ENCODE measurements at regions not wholly inside any gene's neighbourhood (a gene's known extent, or its start where the extent isn't known, plus 50 kb on each side); places are given as distances from the start of the nearest gene placed in this dataset.

DNA sequence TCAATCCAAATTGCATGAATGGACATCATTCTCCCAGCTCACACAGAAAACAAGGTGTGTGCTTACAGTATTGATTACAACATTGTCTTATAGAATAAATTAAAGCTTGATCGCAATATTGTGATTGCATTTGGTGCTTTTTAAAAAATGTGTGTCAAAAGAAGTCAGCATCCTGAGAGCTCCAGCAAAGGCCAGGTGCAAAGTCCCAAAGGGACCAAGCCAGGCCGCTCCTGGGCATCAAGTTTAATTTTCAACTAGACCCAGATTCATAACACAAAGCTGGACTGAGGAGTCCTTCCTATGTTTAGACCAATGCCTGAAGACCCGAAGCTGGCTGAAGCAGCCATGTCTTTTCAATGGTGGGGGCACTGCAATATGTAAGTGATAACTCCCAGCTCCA lies 295.6 kb downstream of the IRX2 start:
- H3K9ac ChIP-seq (ENCODE audit: low read depth, low read length, poor library complexity, severe bottlenecking): no peak overlapping the region
- no peaks in the 10 kb centered on the region for H3K36me3 ChIP-seq (ENCODE audit: insufficient read depth, low read length)
- no peaks in the 10 kb centered on the region for H3K79me2 ChIP-seq (ENCODE audit: insufficient read depth, low read length)
- H3F3A ChIP-seq (ENCODE audit: low read depth): no peaks in the 10 kb centered on the region
- no peaks in the 10 kb centered on the region for H4K20me1 ChIP-seq (ENCODE audit: insufficient read depth, low read length, poor library complexity, severe bottlenecking)
- H3K9me2 ChIP-seq (replicated peaks; ENCODE audit: low read depth, low read length): no peaks in the 10 kb centered on the region
- TF ChIP-seq, protein P1, sequence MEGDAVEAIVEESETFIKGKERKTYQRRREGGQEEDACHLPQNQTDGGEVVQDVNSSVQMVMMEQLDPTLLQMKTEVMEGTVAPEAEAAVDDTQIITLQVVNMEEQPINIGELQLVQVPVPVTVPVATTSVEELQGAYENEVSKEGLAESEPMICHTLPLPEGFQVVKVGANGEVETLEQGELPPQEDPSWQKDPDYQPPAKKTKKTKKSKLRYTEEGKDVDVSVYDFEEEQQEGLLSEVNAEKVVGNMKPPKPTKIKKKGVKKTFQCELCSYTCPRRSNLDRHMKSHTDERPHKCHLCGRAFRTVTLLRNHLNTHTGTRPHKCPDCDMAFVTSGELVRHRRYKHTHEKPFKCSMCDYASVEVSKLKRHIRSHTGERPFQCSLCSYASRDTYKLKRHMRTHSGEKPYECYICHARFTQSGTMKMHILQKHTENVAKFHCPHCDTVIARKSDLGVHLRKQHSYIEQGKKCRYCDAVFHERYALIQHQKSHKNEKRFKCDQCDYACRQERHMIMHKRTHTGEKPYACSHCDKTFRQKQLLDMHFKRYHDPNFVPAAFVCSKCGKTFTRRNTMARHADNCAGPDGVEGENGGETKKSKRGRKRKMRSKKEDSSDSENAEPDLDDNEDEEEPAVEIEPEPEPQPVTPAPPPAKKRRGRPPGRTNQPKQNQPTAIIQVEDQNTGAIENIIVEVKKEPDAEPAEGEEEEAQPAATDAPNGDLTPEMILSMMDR (conservative IDR thresholded peaks at IDR 0.05; ENCODE audit: low read length): no peak
- no peak for TF ChIP-seq EZH2phosphoT487 (IDR thresholded peaks at IDR 0.05; ENCODE audit: borderline replicate concordance)
- H3K4me3 ChIP-seq (ENCODE audit: low read length, poor library complexity, severe bottlenecking): no peak overlapping the region
- no peaks in the 10 kb centered on the region for H3K27me3 ChIP-seq (ENCODE audit: insufficient read depth, low read length, poor library complexity, severe bottlenecking)
- H2AFZ ChIP-seq (ENCODE audit: low read length): no peak overlapping the region
- no peak overlapping the region for H3K4me2 ChIP-seq (ENCODE audit: low read depth, low read length, poor library complexity, severe bottlenecking)
- no peaks in the 10 kb centered on the region for H3K4me1 ChIP-seq (ENCODE audit: insufficient read depth, low read length, poor library complexity, severe bottlenecking)
- no peaks in the 10 kb centered on the region; the same call in 1 of the 2 replicates for H3K9me3 ChIP-seq (ENCODE audit: insufficient read depth, low read depth, low read length)

DNA sequence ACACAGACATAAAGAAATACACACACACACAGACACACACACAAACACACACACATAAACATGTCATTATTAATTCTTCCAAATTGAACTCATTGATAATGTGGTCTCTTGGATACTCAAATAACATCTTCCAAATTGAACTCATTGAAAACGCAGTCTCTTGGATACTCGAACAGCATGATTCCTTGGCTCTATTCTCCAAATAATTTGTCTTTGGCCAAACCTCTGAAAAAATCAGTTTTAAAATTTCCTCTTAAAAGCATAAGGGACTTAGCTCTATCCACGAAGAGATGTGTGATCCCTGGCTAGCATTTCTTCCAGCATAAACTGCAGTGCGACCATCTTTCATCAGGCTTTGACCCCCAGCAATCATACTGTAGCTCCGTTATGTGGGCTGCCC lies 296.6 kb downstream of the IRX2 start:
- no peak overlapping the region for H2AFZ ChIP-seq (ENCODE audit: low read length)
- H3K4me3 ChIP-seq (ENCODE audit: low read length, poor library complexity, severe bottlenecking): no peak overlapping the region
- no peaks in the 10 kb centered on the region for H3K4me1 ChIP-seq (ENCODE audit: insufficient read depth, low read length, poor library complexity, severe bottlenecking)
- no peaks in the 10 kb centered on the region for H3K79me2 ChIP-seq (ENCODE audit: insufficient read depth, low read length)
- H3K9me2 ChIP-seq (replicated peaks; ENCODE audit: low read depth, low read length): no peaks in the 10 kb centered on the region
- H3K9me3 ChIP-seq (ENCODE audit: insufficient read depth, low read depth, low read length): no peaks in the 10 kb centered on the region
- H3F3A ChIP-seq (ENCODE audit: low read depth): no peaks in the 10 kb centered on the region
- no peak overlapping the region for H3K9ac ChIP-seq (ENCODE audit: low read depth, low read length, poor library complexity, severe bottlenecking)
- TF ChIP-seq, protein P1 (conservative IDR thresholded peaks at IDR 0.05; ENCODE audit: low read length): no peak
- no peak for TF ChIP-seq EZH2phosphoT487 (IDR thresholded peaks at IDR 0.05; ENCODE audit: borderline replicate concordance)
- no peaks in the 10 kb centered on the region for H3K27me3 ChIP-seq (ENCODE audit: insufficient read depth, low read length, poor library complexity, severe bottlenecking)
- no peak overlapping the region for H3K4me2 ChIP-seq (ENCODE audit: low read depth, low read length, poor library complexity, severe bottlenecking)
- H4K20me1 ChIP-seq (ENCODE audit: insufficient read depth, low read length, poor library complexity, severe bottlenecking): no peaks in the 10 kb centered on the region
- H3K36me3 ChIP-seq (ENCODE audit: insufficient read depth, low read length): no peaks in the 10 kb centered on the region

DNA sequence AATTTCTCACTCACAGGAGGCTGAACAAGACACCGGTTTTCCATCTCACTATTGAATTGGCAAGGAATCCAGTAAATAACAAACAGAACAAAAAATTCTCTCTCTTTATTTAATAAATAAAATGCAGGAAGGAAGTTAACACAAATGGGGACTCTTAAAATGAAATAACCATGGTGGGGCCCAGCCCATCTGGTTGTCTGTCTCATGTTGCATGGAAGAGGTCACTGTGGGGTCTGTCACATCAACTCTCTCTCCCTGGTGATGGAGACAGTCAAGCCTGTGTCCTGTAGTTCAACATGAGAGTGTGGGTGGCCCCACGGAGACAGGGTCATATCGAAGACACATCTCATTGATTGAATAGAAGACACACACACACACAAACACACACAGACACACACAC lies 297.7 kb downstream of the IRX2 start:
- no peaks in the 10 kb centered on the region for H3K36me3 ChIP-seq (ENCODE audit: insufficient read depth, low read length)
- no peak overlapping the region for H3K4me2 ChIP-seq (ENCODE audit: low read depth, low read length, poor library complexity, severe bottlenecking)
- H4K20me1 ChIP-seq (ENCODE audit: insufficient read depth, low read length, poor library complexity, severe bottlenecking): no peaks in the 10 kb centered on the region
- no peaks in the 10 kb centered on the region for H3K9me3 ChIP-seq (ENCODE audit: insufficient read depth, low read depth, low read length)
- H3K9me2 ChIP-seq (replicated peaks; ENCODE audit: low read depth, low read length): no peaks in the 10 kb centered on the region
- no peaks in the 10 kb centered on the region for H3K27me3 ChIP-seq (ENCODE audit: insufficient read depth, low read length, poor library complexity, severe bottlenecking)
- no peaks in the 10 kb centered on the region for H3K79me2 ChIP-seq (ENCODE audit: insufficient read depth, low read length)
- no peaks in the 10 kb centered on the region for H3F3A ChIP-seq (ENCODE audit: low read depth)
- TF ChIP-seq, protein P1 (conservative IDR thresholded peaks at IDR 0.05; ENCODE audit: low read length): no peak
- no peak overlapping the region for H2AFZ ChIP-seq (ENCODE audit: low read length)
- H3K4me1 ChIP-seq (ENCODE audit: insufficient read depth, low read length, poor library complexity, severe bottlenecking): no peaks in the 10 kb centered on the region
- H3K4me3 ChIP-seq (ENCODE audit: low read length, poor library complexity, severe bottlenecking): no peak overlapping the region
- no peak overlapping the region for H3K9ac ChIP-seq (ENCODE audit: low read depth, low read length, poor library complexity, severe bottlenecking)

All from Loucy (cell line).